Activated B cell treated with CpG ODN at 0.5 μM for 24 hours (primary cell): ENCODE measurements at regions not wholly inside any gene's neighbourhood (a gene's known extent, or its start where the extent isn't known, plus 50 kb on each side); places are given as distances from the start of the nearest gene placed in this dataset.
"Not testable (repeated sequence)": the region's sequence is repeated elsewhere in the genome, so short reads cannot be mapped to it uniquely, and the experiment has no call there.

Experiments used
- ATAC-seq: fragments of 200-7000 bp; cut with Tn5 transposase; one replicate; pipeline ENCODE4 v1.10.0; 2021; ENCODE audit warnings: low read depth, mild to moderate bottlenecking, moderate library complexity
- CTCF ChIA-PET: fragments of 350-600 bp; sonication (Branson Sonifier 250); formaldehyde crosslinking; loops from one replicate; lab custom pipeline; 2021; ENCODE audit warnings: antibody characterized with exemption; lab: Charles Lee
- POLR2A ChIA-PET: fragments of 350-600 bp; sonication (Branson Sonifier 250); formaldehyde crosslinking; loops from one replicate; lab custom pipeline; 2021; ENCODE audit warnings: antibody characterized with exemption; lab: Charles Lee
- DNase-seq: peaks from one replicate; pipeline ENCODE4 v3.0.0; 2022
- H3K27ac Mint-ChIP-seq: one replicate; pipeline ENCODE4 v1.8.0; 2020; ENCODE audit warnings: mixed read lengths
- H3K27me3 Mint-ChIP-seq: one replicate; pipeline ENCODE4 v1.8.0; 2021; ENCODE audit warnings: mixed read lengths
- H3K36me3 Mint-ChIP-seq: one replicate; pipeline ENCODE4 v1.8.0; 2021; ENCODE audit warnings: low read depth, mixed read lengths
- H3K4me1 Mint-ChIP-seq: one replicate; pipeline ENCODE4 v1.8.0; 2021; ENCODE audit warnings: mixed read lengths
- H3K4me3 Mint-ChIP-seq: one replicate; pipeline ENCODE4 v1.8.0; 2020; ENCODE audit warnings: mild to moderate bottlenecking, mixed read lengths
- H3K9me3 Mint-ChIP-seq: one replicate; pipeline ENCODE4 v1.8.0; 2020; ENCODE audit warnings: mixed read lengths
- CTCF ChIP-seq: fragments of 200-600 bp; IDR thresholded peaks from one replicate; pipeline ENCODE4 v1.8.0; 2022; ENCODE audit warnings: antibody characterized with exemption, mild to moderate bottlenecking
- intact Hi-C: fragments of 100-400 bp; cut with micrococcal nuclease; formaldehyde crosslinking; loops from one replicate; pipeline ENCODE4 v1.15.1; 2024

DNA sequence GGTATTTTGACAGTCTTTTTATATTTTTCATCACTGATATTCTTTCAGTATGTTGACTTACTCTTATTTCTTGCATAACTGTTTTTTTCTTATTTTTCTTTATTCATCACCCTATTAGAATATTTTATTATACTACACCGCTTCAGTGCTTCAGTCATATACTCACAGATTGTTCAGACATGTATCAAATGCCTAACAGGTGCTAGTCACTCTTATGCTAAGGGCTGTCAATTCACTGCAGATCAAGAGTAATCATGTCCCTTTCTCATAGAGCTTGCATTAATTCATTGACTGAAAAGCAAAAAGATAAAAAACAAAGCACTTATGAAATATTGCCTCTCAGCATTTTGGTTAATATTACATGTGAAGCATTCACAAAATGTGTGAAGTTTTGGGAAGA lies 1435.6 kb downstream of the STIM2 start:
- H3K4me1 Mint-ChIP-seq = no peaks in the 10 kb centered on the region
- intact Hi-C loops = no loop called here
- CTCF ChIA-PET = no interaction called here
- TF ChIP-seq CTCF = no peak
- DNase-seq (no peak), ATAC-seq (no peak)
- POLR2A ChIA-PET = no interaction called here
- H3K9me3 Mint-ChIP-seq = peaks cover 4% of the 10 kb centered on the region
- no peaks in the 10 kb centered on the region for H3K36me3 Mint-ChIP-seq
- H3K27me3 Mint-ChIP-seq = no peaks in the 10 kb centered on the region
- no peak overlapping the region for H3K27ac Mint-ChIP-seq
- H3K4me3 Mint-ChIP-seq = no peak overlapping the region

- ATAC-seq (no peak), DNase-seq (no peak)
- Mint-ChIP-seq H3K27me3 (no peaks in the 10 kb centered on the region), H3K4me3 (no peak overlapping the region), H3K9me3 (peaks cover 3% of the 10 kb centered on the region), H3K36me3 (no peaks in the 10 kb centered on the region), H3K4me1 (no peaks in the 10 kb centered on the region), H3K27ac (no peak overlapping the region)
- ChIA-PET CTCF (no interaction called here), POLR2A (no interaction called here)
- no peak for TF ChIP-seq CTCF
- intact Hi-C loops = no loop called here
Measured at GRCh38 chr4:28310926-28311325, 1450.3 kb downstream of the STIM2 start.

DNA sequence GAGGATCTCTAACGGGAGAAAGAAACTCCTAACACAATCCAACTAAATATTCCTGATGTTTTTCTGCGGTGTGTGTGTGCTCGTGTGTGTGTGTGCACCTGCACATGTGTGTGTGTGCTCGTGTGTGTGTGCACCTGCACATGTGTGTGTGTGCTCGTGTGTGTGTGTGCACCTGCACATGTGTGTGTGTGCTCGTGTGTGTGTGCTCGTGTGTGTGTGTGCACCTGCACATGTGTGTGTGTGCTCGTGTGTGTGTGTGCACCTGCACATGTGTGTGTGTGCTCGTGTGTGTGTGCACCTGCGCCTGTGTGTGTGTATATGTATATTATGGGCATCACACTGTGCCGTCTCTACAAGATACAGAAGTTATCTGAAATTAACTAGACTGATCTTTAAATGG lies 1451.9 kb downstream of the STIM2 start:
- intact Hi-C loops, H3K4me1 Mint-ChIP-seq, H3K9me3 Mint-ChIP-seq, H3K27me3 Mint-ChIP-seq, POLR2A ChIA-PET, H3K4me3 Mint-ChIP-seq, H3K36me3 Mint-ChIP-seq, DNase-seq, H3K27ac Mint-ChIP-seq, CTCF ChIA-PET, ATAC-seq: not testable (repeated sequence)

DNA sequence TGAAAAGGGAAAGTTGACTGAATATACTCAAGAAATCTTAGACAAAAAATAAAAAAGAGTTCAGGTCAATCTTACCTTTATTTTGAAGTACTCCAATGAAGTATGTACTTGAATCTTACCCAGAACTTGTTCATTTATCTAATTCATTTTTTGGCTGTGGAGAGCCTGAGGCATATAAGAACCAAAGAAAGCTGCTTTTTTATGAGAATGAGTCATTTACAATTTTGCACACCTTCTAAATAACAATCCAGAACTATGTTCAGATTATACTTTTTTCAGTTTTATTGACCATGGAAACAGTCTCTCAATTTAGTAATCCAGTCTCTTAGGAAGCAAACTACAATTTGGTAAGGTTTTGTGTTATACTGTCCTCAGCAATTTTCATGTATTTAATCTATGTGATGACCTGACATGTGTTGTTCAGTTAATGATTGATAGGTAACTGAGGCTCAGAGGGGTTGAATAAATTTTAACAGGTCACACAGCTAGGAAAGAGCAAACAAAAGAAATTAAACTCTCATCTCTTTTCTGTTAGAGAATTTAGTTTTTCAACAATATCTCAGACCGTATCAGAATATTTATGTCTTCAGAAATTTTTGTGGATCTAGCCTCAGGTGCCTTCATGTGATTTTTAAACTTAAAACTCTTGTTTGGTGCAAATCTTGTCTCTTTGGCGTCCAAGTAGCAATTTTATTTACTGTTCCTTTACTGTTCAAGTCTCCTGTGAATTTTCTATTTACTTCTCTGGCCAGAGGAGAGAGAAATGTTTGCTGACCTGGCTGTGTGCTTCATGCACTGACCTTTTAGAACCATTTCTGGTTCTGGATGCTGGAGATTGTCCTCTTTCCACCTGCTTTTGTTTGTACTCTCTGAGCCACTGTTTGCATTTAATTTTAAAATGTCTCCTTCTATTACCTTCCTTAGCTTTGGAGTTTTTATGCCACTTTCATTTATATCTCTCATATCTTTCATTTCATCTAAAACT lies 1453.4 kb downstream of the STIM2 start:
- DNase-seq (no peak), ATAC-seq (no peak)
- no peak overlapping the region for H3K27ac Mint-ChIP-seq
- H3K9me3 Mint-ChIP-seq = no peaks in the 10 kb centered on the region
- H3K36me3 Mint-ChIP-seq = no peaks in the 10 kb centered on the region
- H3K27me3 Mint-ChIP-seq = no peaks in the 10 kb centered on the region
- TF ChIP-seq CTCF = no peak
- H3K4me3 Mint-ChIP-seq = no peak overlapping the region
- ChIA-PET POLR2A (no interaction called here), CTCF (no interaction called here)
- no peaks in the 10 kb centered on the region for H3K4me1 Mint-ChIP-seq
- intact Hi-C loops = no loop called here

GRCh38 chr4:28317221-28317620 lies 1456.6 kb downstream of the STIM2 start:
- Mint-ChIP-seq H3K4me3 (no peak overlapping the region), H3K27ac (no peak overlapping the region), H3K36me3 (no peaks in the 10 kb centered on the region), H3K4me1 (no peaks in the 10 kb centered on the region), H3K27me3 (no peaks in the 10 kb centered on the region), H3K9me3 (no peaks in the 10 kb centered on the region)
- ChIA-PET CTCF (no interaction called here), POLR2A (no interaction called here)
- no peak for TF ChIP-seq CTCF
- intact Hi-C loops = no loop called here
- no peak for DNase-seq
- no peak for ATAC-seq
